ENCODE measurements at regions not wholly inside any gene's neighbourhood (a gene's known extent, or its start where the extent isn't known, plus 50 kb on each side); places are given as distances from the start of the nearest gene placed in this dataset.
"Not testable (repeated sequence)": the region's sequence is repeated elsewhere in the genome, so short reads cannot be mapped to it uniquely, and the experiment has no call there.

- DNase-seq; H3K79me2 ChIP-seq (ENCODE audit: control insufficient read depth, insufficient read depth, low read length); H4K8ac ChIP-seq (ENCODE audit: low read depth, low read length); H4K5ac ChIP-seq (ENCODE audit: low read length); H3K27me3 ChIP-seq (ENCODE audit: insufficient read depth, low read length, poor library complexity); H3K56ac ChIP-seq (ENCODE audit: low read length); H3K27ac ChIP-seq (ENCODE audit: low read depth, low read length); H3K4me2 ChIP-seq (ENCODE audit: low read length); H3K36me3 ChIP-seq (ENCODE audit: control insufficient read depth, insufficient read depth, low read length); H3K9ac ChIP-seq (ENCODE audit: low read length); H3K4ac ChIP-seq (ENCODE audit: low read depth, low read length); H3K4me1 ChIP-seq (ENCODE audit: control insufficient read depth, low read depth, low read length); H2BK120ac ChIP-seq (ENCODE audit: low read depth, low read length); H3K4me3 ChIP-seq (ENCODE audit: low read length); H2BK5ac ChIP-seq (ENCODE audit: low read length); H3K23ac ChIP-seq (ENCODE audit: low read length); H2AK5ac ChIP-seq (ENCODE audit: low read length); H3K18ac ChIP-seq (ENCODE audit: low read length); H2BK15ac ChIP-seq (replicated peaks; ENCODE audit: low read depth); H3K79me1 ChIP-seq (ENCODE audit: low read length): not testable (repeated sequence)
- WGBS (ENCODE audit: extremely low coverage, insufficient coverage, low lambda C conversion rate) = no CpG with 5 or more reads among the region's 6 CpGs
Measured at GRCh38 chr7:65776677-65777076, 96.2 kb upstream of the VKORC1L1 start.

DNA sequence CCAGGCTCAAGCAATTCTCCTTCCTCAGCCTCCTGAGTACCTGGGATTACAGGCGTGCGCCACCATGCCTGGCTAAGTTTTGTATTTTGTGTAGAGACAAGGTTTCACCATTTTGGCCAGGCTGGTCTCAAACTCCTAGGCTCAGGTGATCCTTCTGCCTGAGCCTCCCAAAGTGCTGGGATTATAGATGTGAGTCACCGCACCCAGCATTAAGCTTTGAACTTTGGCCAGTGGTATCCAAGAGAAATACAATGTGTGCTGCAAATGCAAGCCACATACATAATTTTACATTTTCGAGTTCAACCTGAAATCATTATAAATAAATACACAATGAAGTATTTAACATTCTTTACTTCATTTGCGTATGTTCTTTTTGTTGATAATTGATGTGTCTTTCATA lies 82.9 kb upstream of the VKORC1L1 start:
- not testable (repeated sequence) for H3K4me1 ChIP-seq (ENCODE audit: control insufficient read depth, low read depth, low read length); H3K27me3 ChIP-seq (ENCODE audit: insufficient read depth, low read length, poor library complexity); H2BK120ac ChIP-seq (ENCODE audit: low read depth, low read length); H3K4me3 ChIP-seq (ENCODE audit: low read length); H3K18ac ChIP-seq (ENCODE audit: low read length); H4K5ac ChIP-seq (ENCODE audit: low read length); H3K36me3 ChIP-seq (ENCODE audit: control insufficient read depth, insufficient read depth, low read length); H4K8ac ChIP-seq (ENCODE audit: low read depth, low read length); H2BK5ac ChIP-seq (ENCODE audit: low read length); H3K56ac ChIP-seq (ENCODE audit: low read length); H3K9ac ChIP-seq (ENCODE audit: low read length); H3K4ac ChIP-seq (ENCODE audit: low read depth, low read length); DNase-seq; H3K79me1 ChIP-seq (ENCODE audit: low read length); H3K23ac ChIP-seq (ENCODE audit: low read length); H2BK15ac ChIP-seq (replicated peaks; ENCODE audit: low read depth); H2AK5ac ChIP-seq (ENCODE audit: low read length); H3K27ac ChIP-seq (ENCODE audit: low read depth, low read length); H3K79me2 ChIP-seq (ENCODE audit: control insufficient read depth, insufficient read depth, low read length); H3K4me2 ChIP-seq (ENCODE audit: low read length)
- WGBS (ENCODE audit: extremely low coverage, insufficient coverage, low lambda C conversion rate) = no CpG with 5 or more reads among the region's 5 CpGs

DNA sequence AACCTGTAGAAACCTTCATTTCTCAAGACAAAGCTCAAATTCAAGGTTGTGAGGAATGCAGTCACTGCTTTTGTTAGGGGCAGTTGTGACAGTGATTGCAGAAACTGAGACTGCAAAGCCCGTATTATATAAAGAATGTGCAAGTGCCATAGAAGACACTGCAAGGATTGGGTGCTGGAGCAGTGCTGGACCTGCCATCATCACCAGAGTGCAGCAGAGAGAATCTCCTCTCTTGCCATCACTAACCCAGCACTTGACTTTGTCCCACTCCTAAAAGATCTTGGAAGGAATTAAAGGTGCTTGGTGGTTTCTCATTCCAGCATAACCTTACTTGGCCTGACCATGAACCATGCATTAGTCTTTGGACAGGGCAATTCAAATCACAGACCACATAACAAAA lies 81.1 kb upstream of the VKORC1L1 start:
- H2BK120ac ChIP-seq (ENCODE audit: low read depth, low read length); H3K36me3 ChIP-seq (ENCODE audit: control insufficient read depth, insufficient read depth, low read length); DNase-seq; H3K79me1 ChIP-seq (ENCODE audit: low read length); H3K4me1 ChIP-seq (ENCODE audit: control insufficient read depth, low read depth, low read length); H3K9ac ChIP-seq (ENCODE audit: low read length); H3K4me3 ChIP-seq (ENCODE audit: low read length); H3K27me3 ChIP-seq (ENCODE audit: insufficient read depth, low read length, poor library complexity); H3K18ac ChIP-seq (ENCODE audit: low read length); H4K5ac ChIP-seq (ENCODE audit: low read length); H3K4me2 ChIP-seq (ENCODE audit: low read length); H3K56ac ChIP-seq (ENCODE audit: low read length); H2AK5ac ChIP-seq (ENCODE audit: low read length); H3K23ac ChIP-seq (ENCODE audit: low read length); H2BK5ac ChIP-seq (ENCODE audit: low read length); H3K27ac ChIP-seq (ENCODE audit: low read depth, low read length); H2BK15ac ChIP-seq (replicated peaks; ENCODE audit: low read depth); H4K8ac ChIP-seq (ENCODE audit: low read depth, low read length); H3K4ac ChIP-seq (ENCODE audit: low read depth, low read length); H3K79me2 ChIP-seq (ENCODE audit: control insufficient read depth, insufficient read depth, low read length): not testable (repeated sequence)
- WGBS (ENCODE audit: extremely low coverage, insufficient coverage, low lambda C conversion rate) = no CpG with 5 or more reads among the region's 1 CpG

DNA sequence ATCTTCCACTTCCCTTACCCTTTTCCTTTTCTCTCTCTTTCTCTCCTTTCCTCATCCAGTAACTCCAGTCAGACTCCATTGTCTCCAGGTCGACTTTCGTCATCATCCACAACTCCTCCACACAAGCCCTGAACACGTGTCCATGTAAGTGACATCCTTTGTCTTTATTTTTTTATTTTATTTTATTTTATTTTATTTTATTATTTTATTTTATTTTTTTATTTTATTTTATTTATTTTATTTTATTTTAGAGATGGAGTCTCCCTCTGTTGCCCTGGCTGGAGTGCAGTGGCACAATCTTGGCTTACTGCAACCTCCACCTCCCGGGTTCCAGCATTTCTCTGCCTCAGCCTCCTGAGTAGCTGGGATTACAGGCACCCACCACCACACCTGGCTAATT lies 80.1 kb upstream of the VKORC1L1 start:
- not testable (repeated sequence) for H3K79me1 ChIP-seq (ENCODE audit: low read length); H4K8ac ChIP-seq (ENCODE audit: low read depth, low read length); H4K5ac ChIP-seq (ENCODE audit: low read length); H3K23ac ChIP-seq (ENCODE audit: low read length); H2BK5ac ChIP-seq (ENCODE audit: low read length); H3K36me3 ChIP-seq (ENCODE audit: control insufficient read depth, insufficient read depth, low read length); H3K27ac ChIP-seq (ENCODE audit: low read depth, low read length); H3K56ac ChIP-seq (ENCODE audit: low read length); H3K4me2 ChIP-seq (ENCODE audit: low read length); H3K9ac ChIP-seq (ENCODE audit: low read length); H2AK5ac ChIP-seq (ENCODE audit: low read length); H3K18ac ChIP-seq (ENCODE audit: low read length); H3K27me3 ChIP-seq (ENCODE audit: insufficient read depth, low read length, poor library complexity); H3K4me1 ChIP-seq (ENCODE audit: control insufficient read depth, low read depth, low read length); H2BK15ac ChIP-seq (replicated peaks; ENCODE audit: low read depth); H3K4ac ChIP-seq (ENCODE audit: low read depth, low read length); H3K4me3 ChIP-seq (ENCODE audit: low read length); DNase-seq; H3K79me2 ChIP-seq (ENCODE audit: control insufficient read depth, insufficient read depth, low read length); H2BK120ac ChIP-seq (ENCODE audit: low read depth, low read length)
- no CpG with 5 or more reads among the region's 4 CpGs for WGBS (ENCODE audit: extremely low coverage, insufficient coverage, low lambda C conversion rate)

DNA sequence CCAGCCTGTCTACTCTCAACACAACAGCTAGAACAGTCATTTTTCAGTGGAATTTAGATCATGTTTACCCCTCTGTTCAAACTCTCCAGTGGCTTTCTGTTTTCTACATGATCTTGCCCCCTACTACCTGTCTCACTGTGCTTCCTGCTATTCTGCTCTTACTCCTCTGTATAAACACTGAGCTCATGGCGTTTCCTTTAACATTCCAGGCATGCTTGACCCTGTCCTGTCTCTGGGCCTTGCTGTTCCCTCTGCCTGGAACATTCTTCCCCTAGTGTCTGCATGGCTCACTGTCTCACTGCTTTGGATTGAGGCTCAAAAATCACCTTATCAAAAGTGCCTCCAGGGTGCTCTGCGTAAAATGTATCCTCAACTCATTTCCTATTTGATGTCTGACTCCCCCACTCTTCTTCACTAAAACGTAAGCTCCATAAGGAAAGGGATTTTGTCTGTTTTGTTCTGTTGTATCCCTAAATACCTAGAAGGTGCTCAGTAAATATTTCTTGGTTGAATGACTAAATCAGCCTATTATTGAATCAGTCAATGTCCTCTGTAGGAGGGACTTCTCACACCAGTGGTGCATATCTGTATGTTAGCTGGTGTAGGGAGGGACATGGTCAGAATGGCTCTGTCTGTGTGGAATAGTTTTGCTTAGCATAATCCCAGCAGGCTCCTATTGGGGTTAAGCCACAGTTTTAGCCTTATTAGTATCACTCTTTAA lies 78.0 kb upstream of the VKORC1L1 start:
- H3K79me2 ChIP-seq (ENCODE audit: control insufficient read depth, insufficient read depth, low read length); H3K9ac ChIP-seq (ENCODE audit: low read length): not testable (repeated sequence)
- peak; percentile 89 for DNase-seq

GRCh38 chr7:65795392-65795716 lies 77.5 kb upstream of the VKORC1L1 start:
- H3K4me2 ChIP-seq (ENCODE audit: low read length); H3K27ac ChIP-seq (ENCODE audit: low read depth, low read length); H3K27me3 ChIP-seq (ENCODE audit: insufficient read depth, low read length, poor library complexity); H2BK5ac ChIP-seq (ENCODE audit: low read length); H3K23ac ChIP-seq (ENCODE audit: low read length); H3K18ac ChIP-seq (ENCODE audit: low read length); H3K79me1 ChIP-seq (ENCODE audit: low read length); H2BK15ac ChIP-seq (replicated peaks; ENCODE audit: low read depth); H3K4me1 ChIP-seq (ENCODE audit: control insufficient read depth, low read depth, low read length); H3K56ac ChIP-seq (ENCODE audit: low read length); H3K9ac ChIP-seq (ENCODE audit: low read length); H2BK120ac ChIP-seq (ENCODE audit: low read depth, low read length); H3K4ac ChIP-seq (ENCODE audit: low read depth, low read length); H3K79me2 ChIP-seq (ENCODE audit: control insufficient read depth, insufficient read depth, low read length); H4K5ac ChIP-seq (ENCODE audit: low read length); H4K8ac ChIP-seq (ENCODE audit: low read depth, low read length); H2AK5ac ChIP-seq (ENCODE audit: low read length); DNase-seq; H3K4me3 ChIP-seq (ENCODE audit: low read length); H3K36me3 ChIP-seq (ENCODE audit: control insufficient read depth, insufficient read depth, low read length): not testable (repeated sequence)
- WGBS (ENCODE audit: extremely low coverage, insufficient coverage, low lambda C conversion rate) = no CpG with 5 or more reads among the region's 4 CpGs

More for the DNA sequence above, 78.0 kb upstream of the VKORC1L1 start:
- H3K27me3 ChIP-seq (ENCODE audit: insufficient read depth, low read length, poor library complexity); H2BK15ac ChIP-seq (replicated peaks; ENCODE audit: low read depth); H3K4me1 ChIP-seq (ENCODE audit: control insufficient read depth, low read depth, low read length); H3K4ac ChIP-seq (ENCODE audit: low read depth, low read length); H2BK5ac ChIP-seq (ENCODE audit: low read length); H3K23ac ChIP-seq (ENCODE audit: low read length); H4K5ac ChIP-seq (ENCODE audit: low read length); H3K36me3 ChIP-seq (ENCODE audit: control insufficient read depth, insufficient read depth, low read length); H2AK5ac ChIP-seq (ENCODE audit: low read length); H3K56ac ChIP-seq (ENCODE audit: low read length); H2BK120ac ChIP-seq (ENCODE audit: low read depth, low read length); H3K79me1 ChIP-seq (ENCODE audit: low read length); H3K4me3 ChIP-seq (ENCODE audit: low read length); H3K4me2 ChIP-seq (ENCODE audit: low read length); H3K27ac ChIP-seq (ENCODE audit: low read depth, low read length); H4K8ac ChIP-seq (ENCODE audit: low read depth, low read length); H3K18ac ChIP-seq (ENCODE audit: low read length): not testable (repeated sequence)
- WGBS (ENCODE audit: extremely low coverage, insufficient coverage, low lambda C conversion rate) = no CpG with 5 or more reads among the region's 3 CpGs

Data from mesendoderm (in vitro differentiated cells).